Endothelial cell of umbilical vein (primary cell): ENCODE measurements at regions not wholly inside any gene's neighbourhood (a gene's known extent, or its start where the extent isn't known, plus 50 kb on each side); places are given as distances from the start of the nearest gene placed in this dataset.

ENCODE experiments used
- EZH2 ChIP-seq: IDR thresholded peaks from 2 replicates; pipeline ENCODE4 v1.6.1; 2012; ENCODE audit warnings: borderline replicate concordance, low read depth, mild to moderate bottlenecking, moderate library complexity, low read length, inconsistent platforms; ENCODE audit not compliant: severe bottlenecking
- FOS ChIP-seq: IDR thresholded peaks from 2 replicates; pipeline ENCODE4 v1.6.1; 2011; ENCODE audit warnings: mild to moderate bottlenecking, low read length, moderate library complexity, borderline replicate concordance; ENCODE audit not compliant: insufficient read depth
- JUN ChIP-seq: IDR thresholded peaks from 2 replicates; pipeline ENCODE4 v1.6.1; 2011; ENCODE audit warnings: borderline replicate concordance, low read depth; ENCODE audit not compliant: insufficient read length, insufficient read depth
- MAX ChIP-seq: IDR thresholded peaks from 2 replicates; pipeline ENCODE4 v1.6.1; 2011; ENCODE audit not compliant: insufficient read depth, insufficient read length
- POLR2A ChIP-seq: IDR thresholded peaks from 2 replicates; pipeline ENCODE4 v1.6.1; 2012; ENCODE audit warnings: low read depth, mild to moderate bottlenecking, control low read depth, low read length
- POLR2AphosphoS5 ChIP-seq: IDR thresholded peaks from 2 replicates; pipeline ENCODE4 v1.6.1; 2012; ENCODE audit warnings: low read depth, mild to moderate bottlenecking, control low read depth, low read length, moderate library complexity; ENCODE audit not compliant: insufficient read depth
- TF ChIP-seq, protein P1 (sequence below), 2 donors: IDR thresholded peaks; 1 replicate in 1 of 2; 2 replicates in 1 of 2; pipeline ENCODE4 v1.5.1; 2011; ENCODE audit warnings: low read length in 2 of 2, mild to moderate bottlenecking in 2 of 2, moderate library complexity in 2 of 2, control low read depth in 1 of 2, inconsistent platforms in 1 of 2, low read depth in 1 of 2; ENCODE audit not compliant: insufficient read depth in 1 of 2; ENCODE audit errors: extremely low read depth in 1 of 2

DNA sequence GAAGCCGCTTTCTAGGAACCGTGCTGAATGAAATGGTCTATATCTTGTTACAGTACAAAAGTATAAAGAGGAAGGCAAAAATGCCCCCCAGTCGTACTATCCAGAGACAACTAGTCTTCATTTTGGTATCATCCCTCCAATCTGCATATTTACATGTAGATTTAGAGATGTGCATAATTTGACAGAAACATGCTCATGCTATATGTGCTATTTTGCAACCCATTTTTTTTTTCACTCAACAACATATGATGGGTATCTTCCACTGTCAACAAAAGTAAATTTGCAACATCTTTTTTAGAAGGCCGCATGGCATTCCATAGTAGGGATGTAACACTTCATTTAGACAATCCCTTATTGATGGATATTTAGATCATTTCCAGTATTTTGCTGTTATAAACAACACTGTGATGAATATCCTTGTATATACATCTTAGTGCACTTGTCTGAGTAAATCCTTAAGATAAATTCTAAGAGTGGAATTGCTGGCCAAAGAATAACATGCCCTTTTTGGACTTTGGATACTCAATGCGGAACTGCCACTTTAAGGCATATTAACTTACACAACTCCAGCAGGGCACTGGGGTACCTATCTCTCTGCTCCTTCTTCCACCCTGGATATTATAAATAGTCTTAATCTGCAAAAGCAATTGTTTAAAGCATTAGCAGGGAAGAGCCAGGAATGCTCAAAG is 71.1 kb upstream of the SH3PXD2B start:
- TF ChIP-seq, protein P1, sequence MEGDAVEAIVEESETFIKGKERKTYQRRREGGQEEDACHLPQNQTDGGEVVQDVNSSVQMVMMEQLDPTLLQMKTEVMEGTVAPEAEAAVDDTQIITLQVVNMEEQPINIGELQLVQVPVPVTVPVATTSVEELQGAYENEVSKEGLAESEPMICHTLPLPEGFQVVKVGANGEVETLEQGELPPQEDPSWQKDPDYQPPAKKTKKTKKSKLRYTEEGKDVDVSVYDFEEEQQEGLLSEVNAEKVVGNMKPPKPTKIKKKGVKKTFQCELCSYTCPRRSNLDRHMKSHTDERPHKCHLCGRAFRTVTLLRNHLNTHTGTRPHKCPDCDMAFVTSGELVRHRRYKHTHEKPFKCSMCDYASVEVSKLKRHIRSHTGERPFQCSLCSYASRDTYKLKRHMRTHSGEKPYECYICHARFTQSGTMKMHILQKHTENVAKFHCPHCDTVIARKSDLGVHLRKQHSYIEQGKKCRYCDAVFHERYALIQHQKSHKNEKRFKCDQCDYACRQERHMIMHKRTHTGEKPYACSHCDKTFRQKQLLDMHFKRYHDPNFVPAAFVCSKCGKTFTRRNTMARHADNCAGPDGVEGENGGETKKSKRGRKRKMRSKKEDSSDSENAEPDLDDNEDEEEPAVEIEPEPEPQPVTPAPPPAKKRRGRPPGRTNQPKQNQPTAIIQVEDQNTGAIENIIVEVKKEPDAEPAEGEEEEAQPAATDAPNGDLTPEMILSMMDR (IDR thresholded peaks at IDR 0.05; ENCODE audit: extremely low read depth in 1 of 2, insufficient read depth in 1 of 2, low read depth in 1 of 2, low read length in 2 of 2): no peak
- TF ChIP-seq MAX (no peak), JUN (no peak), POLR2AphosphoS5 (no peak), POLR2A (no peak), FOS (no peak), EZH2 (no peak)
